ENCODE measurements at regions not wholly inside any gene's neighbourhood (a gene's known extent, or its start where the extent isn't known, plus 50 kb on each side); places are given as distances from the start of the nearest gene placed in this dataset.

- TF ChIP-seq CTCF (IDR thresholded peaks at IDR 0.05) (no peak), POLR2AphosphoS5 (IDR thresholded peaks at IDR 0.05) (no peak), POLR2A (IDR thresholded peaks at IDR 0.05) (no peak)
Observed at GRCh38 chr2:71937396-71937795, 210.3 kb downstream of the CYP26B1 start.

All from prostate gland (tissue), 2 donors.